ENCODE measurements at regions not wholly inside any gene's neighbourhood (a gene's known extent, or its start where the extent isn't known, plus 50 kb on each side); places are given as distances from the start of the nearest gene placed in this dataset.

GRCh38 chr6:54602591-54602990, 244.0 kb upstream of the FAM83B start:
- no peaks in the 10 kb centered on the region for H3K36me3 Mint-ChIP-seq (ENCODE audit: low read depth)
- no peaks in the 10 kb centered on the region for H3K4me1 ChIP-seq (ENCODE audit: insufficient read depth, low read length)

GRCh38 chr6:54609981-54610380, 236.6 kb upstream of the FAM83B start:
- Histone ChIP-seq H3K36me3 (ENCODE audit: insufficient read depth, low read length) (no peaks in the 10 kb centered on the region), H3K27me3 (ENCODE audit: control insufficient read depth in 1 of 2, insufficient read depth in 2 of 2, low read length in 2 of 2) (no peaks in the 10 kb centered on the region), H3K4me3 (ENCODE audit: low read length) (no peak overlapping the region), H3K9me3 (ENCODE audit: control insufficient read depth in 1 of 2, insufficient read depth in 1 of 2, low read length in 2 of 2) (peaks cover 0 to 7% of the 10 kb centered on the region in 2 experiments), H3K4me1 (ENCODE audit: insufficient read depth, low read length) (no peaks in the 10 kb centered on the region), H3K27ac (ENCODE audit: low read depth in 1 of 2, low read length in 2 of 2) (no peak overlapping the region)
- Mint-ChIP-seq H3K27ac (no peak overlapping the region), H3K9me3 (peaks cover 10% of the 10 kb centered on the region), H3K27me3 (no peaks in the 10 kb centered on the region), H3K4me3 (no peak overlapping the region), H3K4me1 (ENCODE audit: low read depth) (no peaks in the 10 kb centered on the region), H3K36me3 (ENCODE audit: low read depth) (no peaks in the 10 kb centered on the region)
- ChIA-PET POLR2A (no interaction called here), CTCF (no interaction called here)
- intact Hi-C loops (cut with DNase I, micrococcal nuclease) = no loop called here
- no peak for ATAC-seq (ENCODE audit: poor library complexity)
- no peak for DNase-seq
- no peak for TF ChIP-seq CTCF (IDR thresholded peaks at IDR 0.05)

More at GRCh38 chr6:54602591-54602990, 244.0 kb upstream of the FAM83B start:
- Mint-ChIP-seq H3K27me3 (no peaks in the 10 kb centered on the region), H3K9me3 (peaks cover 7% of the 10 kb centered on the region), H3K27ac (no peak overlapping the region), H3K4me3 (no peak overlapping the region), H3K4me1 (ENCODE audit: low read depth) (no peaks in the 10 kb centered on the region)
- no peak overlapping the region for H3K4me3 ChIP-seq (ENCODE audit: low read length)
- no peak for TF ChIP-seq CTCF (IDR thresholded peaks at IDR 0.05)
- H3K9me3 ChIP-seq (ENCODE audit: control insufficient read depth in 1 of 2, insufficient read depth in 1 of 2, low read length in 2 of 2) = no peaks in the 10 kb centered on the region
- POLR2A ChIA-PET = no interaction called here
- intact Hi-C loops (cut with DNase I, micrococcal nuclease) = no loop called here
- ATAC-seq (ENCODE audit: poor library complexity) (no peak), DNase-seq (no peak)
- H3K27me3 ChIP-seq (ENCODE audit: control insufficient read depth in 1 of 2, insufficient read depth in 2 of 2, low read length in 2 of 2) = no peaks in the 10 kb centered on the region
- CTCF ChIA-PET = interaction anchor here (0.6 kb wide), 1 partner anchor 130 kb away, joined by 3 read pairs; no protein-coding TSS in a partner anchor
- no peak overlapping the region for H3K27ac ChIP-seq (ENCODE audit: low read depth in 1 of 2, low read length in 2 of 2)
- no peaks in the 10 kb centered on the region for H3K36me3 ChIP-seq (ENCODE audit: insufficient read depth, low read length)

- TF ChIP-seq CTCF (IDR thresholded peaks at IDR 0.05) = no peak
- H3K27me3 Mint-ChIP-seq = no peaks in the 10 kb centered on the region
- no peaks in the 10 kb centered on the region for H3K36me3 ChIP-seq (ENCODE audit: insufficient read depth, low read length)
- ATAC-seq (ENCODE audit: poor library complexity) = no peak
- H3K4me1 Mint-ChIP-seq (ENCODE audit: low read depth) = no peaks in the 10 kb centered on the region
- H3K4me3 Mint-ChIP-seq = no peak overlapping the region
- CTCF ChIA-PET = no interaction called here
- no peak overlapping the region for H3K27ac ChIP-seq (ENCODE audit: low read depth in 1 of 2, low read length in 2 of 2)
- no peaks in the 10 kb centered on the region for H3K4me1 ChIP-seq (ENCODE audit: insufficient read depth, low read length)
- H3K9me3 Mint-ChIP-seq = peaks cover 5% of the 10 kb centered on the region
- no peak overlapping the region for H3K4me3 ChIP-seq (ENCODE audit: low read length)
- POLR2A ChIA-PET = no interaction called here
- H3K9me3 ChIP-seq (ENCODE audit: control insufficient read depth in 1 of 2, insufficient read depth in 1 of 2, low read length in 2 of 2) = peaks cover 0 to 10% of the 10 kb centered on the region in 2 experiments
- DNase-seq = no peak
- intact Hi-C loops (cut with DNase I, micrococcal nuclease) = no loop called here
- no peaks in the 10 kb centered on the region for H3K36me3 Mint-ChIP-seq (ENCODE audit: low read depth)
- no peaks in the 10 kb centered on the region for H3K27me3 ChIP-seq (ENCODE audit: control insufficient read depth in 1 of 2, insufficient read depth in 2 of 2, low read length in 2 of 2)
- no peak overlapping the region for H3K27ac Mint-ChIP-seq
These were observed 233.0 kb upstream of the FAM83B start for GRCh38 chr6:54613596-54613995.

Measured in CD4-positive, alpha-beta T cell (primary cell).